DLD1 (cell line): ENCODE measurements at regions not wholly inside any gene's neighbourhood (a gene's known extent, or its start where the extent isn't known, plus 50 kb on each side); places are given as distances from the start of the nearest gene placed in this dataset.

Source experiments
- in situ Hi-C: cut with HindIII; loops from 2 replicates; pipeline ENCODE4 v1.10.0; 2017; ENCODE audit warnings: low sequenced_read_pairs

GRCh38 chr4:11271263-11271662 is 157.4 kb downstream of the HS3ST1 start:
- in situ Hi-C loops, result no loop called here

GRCh38 chr4:11268149-11268548 is 160.5 kb downstream of the HS3ST1 start:
- in situ Hi-C loops, result no loop called here

GRCh38 chr4:11264841-11265240 is 163.9 kb downstream of the HS3ST1 start:
- in situ Hi-C loops, result no loop called here

- in situ Hi-C loops, result no loop called here
These were observed 164.3 kb downstream of the HS3ST1 start for GRCh38 chr4:11264346-11264745.

GRCh38 chr4:11263208-11263607 is 165.5 kb downstream of the HS3ST1 start:
- in situ Hi-C loops, result no loop called here

GRCh38 chr4:11261066-11261850 is 167.4 kb downstream of the HS3ST1 start:
- in situ Hi-C loops, result no loop called here

- in situ Hi-C loops, result no loop called here
These were observed 168.9 kb downstream of the HS3ST1 start for GRCh38 chr4:11259837-11260236.

- in situ Hi-C loops, result no loop called here
These were observed 176.5 kb downstream of the HS3ST1 start for GRCh38 chr4:11252149-11252548.

GRCh38 chr4:11250510-11250909 is 178.2 kb downstream of the HS3ST1 start:
- in situ Hi-C loops, result no loop called here

- in situ Hi-C loops, result no loop called here
These were observed 196.7 kb downstream of the HS3ST1 start for GRCh38 chr4:11232015-11232414.

GRCh38 chr4:11230866-11231265 is 197.8 kb downstream of the HS3ST1 start:
- in situ Hi-C loops, result no loop called here

- in situ Hi-C loops, result no loop called here
These were observed 200.2 kb downstream of the HS3ST1 start for GRCh38 chr4:11228530-11228929.

GRCh38 chr4:11223311-11223710 is 205.4 kb downstream of the HS3ST1 start:
- in situ Hi-C loops, result loop anchor here (25.0 kb wide), 1 partner anchor 114 kb away; no protein-coding TSS in a partner anchor

GRCh38 chr4:11218692-11219091 is 210.0 kb downstream of the HS3ST1 start:
- in situ Hi-C loops, result loop anchor here (25.0 kb wide), 1 partner anchor 119 kb away; no protein-coding TSS in a partner anchor

GRCh38 chr4:11216520-11216919 is 212.2 kb downstream of the HS3ST1 start:
- in situ Hi-C loops, result loop anchor here (25.0 kb wide), 1 partner anchor 121 kb away; no protein-coding TSS in a partner anchor

- in situ Hi-C loops, result loop anchor here (25.0 kb wide), 1 partner anchor 123 kb away; no protein-coding TSS in a partner anchor
These were observed 214.4 kb downstream of the HS3ST1 start for GRCh38 chr4:11214281-11214680.

GRCh38 chr4:11209826-11210225 is 218.9 kb downstream of the HS3ST1 start:
- in situ Hi-C loops, result loop anchor here (25.0 kb wide), 1 partner anchor 127 kb away; no protein-coding TSS in a partner anchor

- in situ Hi-C loops, result loop anchor here (25.0 kb wide), 1 partner anchor 136 kb away; no protein-coding TSS in a partner anchor
These were observed 227.4 kb downstream of the HS3ST1 start for GRCh38 chr4:11201256-11201655.

GRCh38 chr4:11198516-11199305 is 230.0 kb downstream of the HS3ST1 start:
- in situ Hi-C loops, result no loop called here

GRCh38 chr4:11197631-11198341 is 230.9 kb downstream of the HS3ST1 start:
- in situ Hi-C loops, result no loop called here

- in situ Hi-C loops, result no loop called here
These were observed 231.7 kb downstream of the HS3ST1 start for GRCh38 chr4:11196927-11197522.
